A549 (cell line): ENCODE measurements at regions not wholly inside any gene's neighbourhood (a gene's known extent, or its start where the extent isn't known, plus 50 kb on each side); places are given as distances from the start of the nearest gene placed in this dataset.

ENCODE experiments used
- ATAC-seq, 2 experiments: fragments of 200-7000 bp in 1 of 2; fragments of >200 bp in 1 of 2; cut with Nextera tagmentation in 1 of 2; cut with Tn5 transposase in 1 of 2; 3 replicates each; pipeline versions ENCODE4 v1.8.0 to v1.9.1; 2018 to 2020; ENCODE audit warnings: mild to moderate bottlenecking in 1 of 2, moderate library complexity in 1 of 2
- CTCF ChIA-PET: fragments of 300-600 bp; sonication (Branson Sonifier 250); formaldehyde crosslinking; extraction: SDS; loops from one replicate; lab custom pipeline; 2021; ENCODE audit warnings: antibody characterized with exemption, inconsistent platforms; lab: Yijun Ruan, JAX
- POLR2A ChIA-PET: fragments of 350-600 bp; formaldehyde crosslinking; extraction: SDS; loops from one replicate; lab custom pipeline; 2021; ENCODE audit warnings: antibody characterized with exemption, inconsistent platforms; lab: Yijun Ruan, JAX
- DNase-seq, 2 experiments: peaks; one replicate each; pipeline versions ENCODE4 v3.0.0 to v3.0.0-alpha.2; 2011 to 2016; ENCODE audit warnings: low read depth in 1 of 2, low spot score in 1 of 2
- FAIRE-seq: peaks from 2 replicates; lab custom pipeline; 2011; peaks lifted over from hg19 to GRCh38; lab: Jason Lieb, UNC
- H3K27ac ChIP-seq, 2 experiments: fragments of >200 bp; sonication (Bioruptor Twin); formaldehyde crosslinking; 3 replicates each; pipeline ENCODE4 v1.5.1; 2016 to 2017
- H3K4me1 ChIP-seq: fragments of >200 bp; sonication (Bioruptor Twin); formaldehyde crosslinking; 3 replicates; pipeline ENCODE4 v1.6.1; 2016
- H3K4me2 ChIP-seq: fragments of >200 bp; sonication (Bioruptor Twin); formaldehyde crosslinking; 3 replicates; pipeline ENCODE4 v1.6.1; 2016
- H3K4me3 ChIP-seq: fragments of >200 bp; sonication (Bioruptor Twin); formaldehyde crosslinking; 3 replicates; pipeline ENCODE4 v1.5.1; 2016
- H3K9me3 ChIP-seq: fragments of >200 bp; sonication (Bioruptor Twin); formaldehyde crosslinking; 3 replicates; pipeline ENCODE4 v1.6.1; 2016
- ATOH8 ChIP-seq: fragments of 250-450 bp; sonication (Bioruptor Pico); IDR thresholded peaks from 2 replicates; pipeline ENCODE4 v1.5.0; 2020; ENCODE audit warnings: low read depth, mild to moderate bottlenecking, moderate library complexity
- BHLHE40 ChIP-seq: IDR thresholded peaks from 2 replicates; pipeline ENCODE4 v1.6.1; 2012; ENCODE audit warnings: low read depth, low read length, inconsistent platforms
- CEBPB ChIP-seq, 2 experiments: fragments of >200 bp in 1 of 2; sonication (Bioruptor Twin) in 1 of 2; formaldehyde crosslinking in 1 of 2; IDR thresholded peaks; 2 replicates each; pipeline ENCODE4 v1.6.1; 2012 to 2016
- CTCF ChIP-seq: fragments of >200 bp; sonication (Bioruptor Twin); formaldehyde crosslinking; IDR thresholded peaks from 3 replicates; pipeline ENCODE4 v1.5.1; 2016
- E2F6 ChIP-seq: IDR thresholded peaks from 2 replicates; pipeline ENCODE4 v1.6.1; 2012; ENCODE audit warnings: low read depth, borderline replicate concordance
- EHF ChIP-seq: fragments of 250-450 bp; sonication (Bioruptor Pico); IDR thresholded peaks from 2 replicates; pipeline ENCODE4 v1.5.0; 2020; ENCODE audit warnings: mild to moderate bottlenecking
- EHMT2 ChIP-seq: fragments of 200-600 bp; sonication (generic); IDR thresholded peaks from 2 replicates; pipeline ENCODE4 v1.6.1; 2016; ENCODE audit warnings: antibody characterized with exemption, low read depth, mild to moderate bottlenecking, moderate library complexity
- EP300 ChIP-seq, 2 experiments: fragments of >200 bp; sonication (Bioruptor Twin); formaldehyde crosslinking; IDR thresholded peaks; 2 replicates in 1 of 2; 3 replicates in 1 of 2; pipeline ENCODE4 v1.6.1; 2016 to 2017
- FOSB ChIP-seq: fragments of 250-450 bp; sonication (Bioruptor Pico); IDR thresholded peaks from 2 replicates; pipeline ENCODE4 v1.5.0; 2020; ENCODE audit warnings: mild to moderate bottlenecking, moderate library complexity
- HDAC2 ChIP-seq: fragments of 200-600 bp; sonication (generic); IDR thresholded peaks from 2 replicates; pipeline ENCODE4 v1.6.1; 2016
- HEYL ChIP-seq: fragments of 250-450 bp; sonication (Bioruptor Pico); IDR thresholded peaks from 2 replicates; pipeline ENCODE4 v1.8.0; 2021; ENCODE audit warnings: mild to moderate bottlenecking, moderate library complexity
- HOXA7 ChIP-seq: fragments of 250-450 bp; sonication (Bioruptor Pico); IDR thresholded peaks from 2 replicates; pipeline ENCODE4 v1.5.0; 2020; ENCODE audit warnings: mild to moderate bottlenecking, moderate library complexity
- HOXB5 ChIP-seq: fragments of 250-450 bp; sonication (Bioruptor Pico); IDR thresholded peaks from 2 replicates; pipeline ENCODE4 v1.5.0; 2020; ENCODE audit warnings: mild to moderate bottlenecking, moderate library complexity
- JUNB ChIP-seq: fragments of >200 bp; sonication (Bioruptor Twin); formaldehyde crosslinking; IDR thresholded peaks from 2 replicates; pipeline ENCODE4 v1.6.1; 2016
- KDM1A ChIP-seq: fragments of 200-600 bp; sonication (generic); IDR thresholded peaks from 2 replicates; pipeline ENCODE4 v1.6.1; 2016; ENCODE audit warnings: low read depth, mild to moderate bottlenecking
- MYC ChIP-seq: IDR thresholded peaks from 2 replicates; pipeline ENCODE4 v1.6.1; 2012; ENCODE audit warnings: mild to moderate bottlenecking, inconsistent platforms, low read length, improper control_type of control experiment, borderline replicate concordance
- NR3C1 ChIP-seq: fragments of >200 bp; sonication (Bioruptor Twin); formaldehyde crosslinking; IDR thresholded peaks from 3 replicates; pipeline ENCODE4 v1.6.1; 2017
- POLR2A ChIP-seq: IDR thresholded peaks from 2 replicates; pipeline ENCODE4 v1.6.1; 2012; ENCODE audit warnings: mild to moderate bottlenecking, low read length
- RAD21 ChIP-seq, 2 experiments: fragments of >200 bp in 1 of 2; sonication (Bioruptor Twin) in 1 of 2; formaldehyde crosslinking in 1 of 2; IDR thresholded peaks in 1 of 2; conservative IDR thresholded peaks in 1 of 2; 2 replicates in 1 of 2; 3 replicates in 1 of 2; pipeline ENCODE4 v1.6.1; 2012 to 2018; ENCODE audit warnings: inconsistent platforms in 1 of 2
- SMC3 ChIP-seq: fragments of >200 bp; sonication (Bioruptor Twin); formaldehyde crosslinking; IDR thresholded peaks from 3 replicates; pipeline ENCODE4 v1.6.1; 2018; ENCODE audit warnings: inconsistent platforms
- ZC3H11A ChIP-seq: fragments of 450-650 bp; IDR thresholded peaks from 2 replicates; pipeline ENCODE4 v1.6.1; 2014; ENCODE audit warnings: antibody characterized with exemption, mild to moderate bottlenecking
- ZFP36 ChIP-seq: fragments of 450-650 bp; IDR thresholded peaks from 2 replicates; pipeline ENCODE4 v1.6.1; 2014; ENCODE audit warnings: borderline replicate concordance; ENCODE audit not compliant: partially characterized antibody
- ZNF302 ChIP-seq: fragments of 250-450 bp; sonication (Bioruptor Pico); IDR thresholded peaks from 2 replicates; pipeline ENCODE4 v1.9.0; 2021; ENCODE audit warnings: inconsistent platforms, mild to moderate bottlenecking, moderate library complexity
- ZSCAN20 ChIP-seq: fragments of 250-450 bp; sonication (Bioruptor Pico); IDR thresholded peaks from 2 replicates; pipeline ENCODE4 v1.8.0; 2022; ENCODE audit warnings: mild to moderate bottlenecking, moderate library complexity
- WGBS: methylation state at CpG from one replicate; pipeline ENCODE4 v1.1.6; 2017; ENCODE audit errors: missing lambda C conversion rate; 5-methylcytosine and 5-hydroxymethylcytosine counted together

GRCh38 chr16:55947366-55947765 lies 72.2 kb upstream of the CES5A start:
- ChIA-PET POLR2A (no interaction called here), CTCF (interaction anchor here (0.9 to 5.0 kb wide), 2 partner anchors 13 to 14 kb away, joined by 4 to 51 read pairs; no protein-coding TSS in a partner anchor)
- WGBS, result 38% methylated on average over 1 of the region's 1 CpG
- TF ChIP-seq JUNB (no peak), NR3C1 (no peak), ZSCAN20 (CRISPR knock-in tag) (no peak), KDM1A (no peak), HOXA7 (CRISPR knock-in tag) (no peak), RAD21 (conservative IDR thresholded peaks at IDR 0.05 in 1 of 2, IDR thresholded peaks at IDR 0.05 in 1 of 2) (no peak), SMC3 (no peak), EHF (no peak)
- no peaks in the 10 kb centered on the region for H3K4me1 ChIP-seq
- H3K9me3 ChIP-seq, result no peaks in the 10 kb centered on the region; the same call in 2 of the 3 replicates
- no peak overlapping the region for H3K27ac ChIP-seq
- ATAC-seq (no peak), DNase-seq (no peak), FAIRE-seq (no peak)
- no peak overlapping the region for H3K4me3 ChIP-seq
- H3K4me2 ChIP-seq, result no peak overlapping the region

GRCh38 chr16:55944377-55944802 lies 69.2 kb upstream of the CES5A start:
- 45% methylated on average over 8 of the region's 8 CpGs for WGBS
- peak; percentile 66; the same call in 2 of the 3 replicates for TF ChIP-seq SMC3
- TF ChIP-seq RAD21 (conservative IDR thresholded peaks at IDR 0.05 in 1 of 2, IDR thresholded peaks at IDR 0.05 in 1 of 2), result peak; percentile 57 to 75
- no peak for TF ChIP-seq HOXB5 (CRISPR knock-in tag)
- TF ChIP-seq CTCF, result peak; percentile 77
- ATAC-seq (peak; percentile 82 to 95; a peak in 5 of 6 replicates), FAIRE-seq (no peak), DNase-seq (peak; percentile 36 to 46)
- Histone ChIP-seq H3K4me2 (no peak overlapping the region), H3K4me1 (no peaks in the 10 kb centered on the region), H3K27ac (no peak overlapping the region), H3K9me3 (no peaks in the 10 kb centered on the region; the same call in 2 of the 3 replicates), H3K4me3 (no peak overlapping the region)
- POLR2A ChIA-PET, result no interaction called here
- CTCF ChIA-PET, result interaction anchor here (0.7 to 5.0 kb wide), 34 partner anchors 10 to 495 kb away, joined by 3 to 101 read pairs (median 4); no protein-coding TSS in a partner anchor

GRCh38 chr16:55943267-55943666 lies 68.1 kb upstream of the CES5A start:
- DNase-seq, result no peak
- TF ChIP-seq ATOH8 (CRISPR knock-in tag) (no peak), MYC (no peak), ZNF302 (CRISPR knock-in tag) (no peak), ZC3H11A (no peak), HDAC2 (no peak), EHF (no peak), E2F6 (no peak), EHMT2 (no peak), POLR2A (no peak), ZFP36 (no peak), KDM1A (no peak), FOSB (no peak), HOXA7 (CRISPR knock-in tag) (no peak), EP300 (IDR thresholded peaks at IDR 0.05) (no peak), BHLHE40 (no peak), SMC3 (no peak), CEBPB (IDR thresholded peaks at IDR 0.05) (no peak), HEYL (CRISPR knock-in tag) (no peak)
- Histone ChIP-seq H3K4me3 (no peak overlapping the region), H3K27ac (no peak overlapping the region), H3K4me1 (no peaks in the 10 kb centered on the region), H3K9me3 (no peaks in the 10 kb centered on the region; the same call in 2 of the 3 replicates), H3K4me2 (no peak overlapping the region)
- no peak for FAIRE-seq
- ChIA-PET CTCF (interaction anchor here (0.7 to 5.0 kb wide), 20 partner anchors 9 to 478 kb away, joined by 3 to 101 read pairs (median 8); partner anchors contain the start of gene GNAO1), POLR2A (no interaction called here)
- WGBS, result 67% methylated on average over 4 of the region's 4 CpGs
- no peak for ATAC-seq
